Choroid plexus epithelial cell (primary cell): ENCODE measurements at regions not wholly inside any gene's neighbourhood (a gene's known extent, or its start where the extent isn't known, plus 50 kb on each side); places are given as distances from the start of the nearest gene placed in this dataset.
"Not testable (repeated sequence)": the region's sequence is repeated elsewhere in the genome, so short reads cannot be mapped to it uniquely, and the experiment has no call there.

Experiments used
- DNase-seq: peaks from one replicate; pipeline ENCODE4 v3.0.0-alpha.2; 2010; ENCODE audit warnings: low read depth
- H3K4me3 ChIP-seq: 2 replicates; pipeline ENCODE4 v1.5.1; 2011; ENCODE audit warnings: low read depth, mild to moderate bottlenecking, control low read depth, low read length, moderate library complexity
- TF ChIP-seq, protein P1 (sequence below): conservative IDR thresholded peaks from 2 replicates; pipeline ENCODE4 v1.5.1; 2011; ENCODE audit warnings: low read depth, mild to moderate bottlenecking, control low read depth, inconsistent platforms, low read length, moderate library complexity

GRCh38 chr4:52200339-52200725 is 149.2 kb downstream of the SPATA18 start:
- H3K4me3 ChIP-seq: no peak overlapping the region
- DNase-seq: no peak
- TF ChIP-seq, protein P1, sequence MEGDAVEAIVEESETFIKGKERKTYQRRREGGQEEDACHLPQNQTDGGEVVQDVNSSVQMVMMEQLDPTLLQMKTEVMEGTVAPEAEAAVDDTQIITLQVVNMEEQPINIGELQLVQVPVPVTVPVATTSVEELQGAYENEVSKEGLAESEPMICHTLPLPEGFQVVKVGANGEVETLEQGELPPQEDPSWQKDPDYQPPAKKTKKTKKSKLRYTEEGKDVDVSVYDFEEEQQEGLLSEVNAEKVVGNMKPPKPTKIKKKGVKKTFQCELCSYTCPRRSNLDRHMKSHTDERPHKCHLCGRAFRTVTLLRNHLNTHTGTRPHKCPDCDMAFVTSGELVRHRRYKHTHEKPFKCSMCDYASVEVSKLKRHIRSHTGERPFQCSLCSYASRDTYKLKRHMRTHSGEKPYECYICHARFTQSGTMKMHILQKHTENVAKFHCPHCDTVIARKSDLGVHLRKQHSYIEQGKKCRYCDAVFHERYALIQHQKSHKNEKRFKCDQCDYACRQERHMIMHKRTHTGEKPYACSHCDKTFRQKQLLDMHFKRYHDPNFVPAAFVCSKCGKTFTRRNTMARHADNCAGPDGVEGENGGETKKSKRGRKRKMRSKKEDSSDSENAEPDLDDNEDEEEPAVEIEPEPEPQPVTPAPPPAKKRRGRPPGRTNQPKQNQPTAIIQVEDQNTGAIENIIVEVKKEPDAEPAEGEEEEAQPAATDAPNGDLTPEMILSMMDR: no peak

DNA sequence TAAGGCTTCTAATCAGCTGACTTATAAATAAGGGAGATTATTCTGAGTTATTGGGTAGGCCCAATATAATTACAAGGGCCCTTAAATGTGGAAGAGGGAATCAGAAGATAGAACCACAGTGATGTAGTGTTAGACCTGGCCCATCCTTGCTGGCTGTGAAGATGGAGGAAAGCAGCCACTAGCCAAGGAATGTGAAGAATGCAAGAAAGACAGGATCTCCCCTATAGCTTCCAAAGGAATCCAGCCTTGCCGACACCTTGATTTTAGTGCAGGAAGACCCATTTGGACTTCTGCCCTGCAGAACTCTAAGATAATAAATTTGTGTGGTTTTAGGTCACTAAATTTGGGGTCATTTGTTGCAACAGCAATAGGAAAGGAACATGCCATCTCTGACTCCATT is 150.6 kb downstream of the SPATA18 start:
- TF ChIP-seq, protein P1: no peak
- H3K4me3 ChIP-seq: no peak overlapping the region
- no peak for DNase-seq

GRCh38 chr4:52202251-52202779 is 151.2 kb downstream of the SPATA18 start:
- TF ChIP-seq, protein P1: no peak
- H3K4me3 ChIP-seq: no peak overlapping the region
- DNase-seq: no peak

GRCh38 chr4:52202931-52203330 is 151.8 kb downstream of the SPATA18 start:
- H3K4me3 ChIP-seq: no peak overlapping the region
- TF ChIP-seq, protein P1: no peak
- no peak for DNase-seq

- DNase-seq: no peak
- TF ChIP-seq, protein P1: no peak
- H3K4me3 ChIP-seq: no peak overlapping the region
Measured at GRCh38 chr4:52203351-52203750, 152.2 kb downstream of the SPATA18 start.

GRCh38 chr4:52204921-52205320 is 153.8 kb downstream of the SPATA18 start:
- TF ChIP-seq, protein P1: no peak
- H3K4me3 ChIP-seq: no peak overlapping the region
- no peak for DNase-seq

DNA sequence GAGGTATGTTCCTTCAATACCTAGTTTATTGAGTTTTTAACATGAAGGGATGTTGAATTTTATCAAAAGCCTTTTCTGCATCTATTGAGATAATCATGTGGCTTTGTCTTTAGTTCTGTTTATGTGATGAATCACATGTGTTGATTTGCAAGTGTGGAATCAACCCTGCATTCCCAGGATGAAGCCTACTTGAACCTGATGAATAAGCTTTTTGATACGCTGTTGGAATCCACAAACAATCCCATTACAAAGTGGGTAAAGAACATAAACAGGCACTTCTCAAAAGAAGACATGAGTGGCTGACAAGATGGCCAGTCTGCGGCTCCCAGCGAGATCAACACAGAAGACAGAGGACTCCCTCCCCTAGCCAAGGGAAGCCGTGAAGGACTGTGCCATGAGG is 156.0 kb downstream of the SPATA18 start:
- not testable (repeated sequence) for H3K4me3 ChIP-seq, DNase-seq
